ENCODE measurements at regions not wholly inside any gene's neighbourhood (a gene's known extent, or its start where the extent isn't known, plus 50 kb on each side); places are given as distances from the start of the nearest gene placed in this dataset.

- TF ChIP-seq MAX (IDR thresholded peaks at IDR 0.05) (no peak), CREB1 (IDR thresholded peaks at IDR 0.05; ENCODE audit: low read depth) (no peak), FOXM1 (IDR thresholded peaks at IDR 0.05; ENCODE audit: borderline replicate concordance, low read depth) (no peak), YY1 (IDR thresholded peaks at IDR 0.05; ENCODE audit: low read depth) (no peak), REST (IDR thresholded peaks at IDR 0.05; ENCODE audit: low read depth) (no peak), TEAD4 (IDR thresholded peaks at IDR 0.05) (no peak), CEBPB (IDR thresholded peaks at IDR 0.05) (no peak)
Observed at GRCh38 chr9:90074316-90074962, 469.6 kb downstream of the GADD45G start.

- TF ChIP-seq YY1 (IDR thresholded peaks at IDR 0.05; ENCODE audit: low read depth) = no peak
- TF ChIP-seq REST (IDR thresholded peaks at IDR 0.05; ENCODE audit: low read depth) = no peak
- TF ChIP-seq RAD21 (IDR thresholded peaks at IDR 0.05; ENCODE audit: low read depth) = no peak
- no peak for TF ChIP-seq FOXM1 (IDR thresholded peaks at IDR 0.05; ENCODE audit: borderline replicate concordance, low read depth)
- TF ChIP-seq NFIC (IDR thresholded peaks at IDR 0.05) = no peak
- no peak for TF ChIP-seq TAF1 (IDR thresholded peaks at IDR 0.05; ENCODE audit: low read depth)
- no peak for TF ChIP-seq MAX (IDR thresholded peaks at IDR 0.05)
- no peak for TF ChIP-seq EP300 (IDR thresholded peaks at IDR 0.05; ENCODE audit: borderline replicate concordance)
- no peak for TF ChIP-seq CREB1 (IDR thresholded peaks at IDR 0.05; ENCODE audit: low read depth)
- TF ChIP-seq USF1 (IDR thresholded peaks at IDR 0.05) = no peak
Observed at GRCh38 chr9:90078988-90079421, 474.2 kb downstream of the GADD45G start.

- TF ChIP-seq REST (IDR thresholded peaks at IDR 0.05; ENCODE audit: low read depth) (no peak), EGR1 (IDR thresholded peaks at IDR 0.05) (no peak), RAD21 (IDR thresholded peaks at IDR 0.05; ENCODE audit: low read depth) (no peak), MAX (IDR thresholded peaks at IDR 0.05) (no peak), NFIC (IDR thresholded peaks at IDR 0.05) (no peak), TAF1 (IDR thresholded peaks at IDR 0.05; ENCODE audit: low read depth) (no peak), YY1 (IDR thresholded peaks at IDR 0.05; ENCODE audit: low read depth) (no peak), USF1 (IDR thresholded peaks at IDR 0.05) (no peak), ZBTB7A (IDR thresholded peaks at IDR 0.05; ENCODE audit: low read depth) (no peak), TCF12 (IDR thresholded peaks at IDR 0.05; ENCODE audit: low read depth) (no peak), CEBPB (IDR thresholded peaks at IDR 0.05) (no peak)
Observed at GRCh38 chr9:90085633-90086032, 480.8 kb downstream of the GADD45G start.

- TF ChIP-seq MAX (IDR thresholded peaks at IDR 0.05) (no peak), CEBPB (IDR thresholded peaks at IDR 0.05) (no peak), USF1 (IDR thresholded peaks at IDR 0.05) (no peak), TEAD4 (IDR thresholded peaks at IDR 0.05) (no peak), ZBTB7A (IDR thresholded peaks at IDR 0.05; ENCODE audit: low read depth) (no peak), RAD21 (IDR thresholded peaks at IDR 0.05; ENCODE audit: low read depth) (no peak), EGR1 (IDR thresholded peaks at IDR 0.05) (no peak), FOXM1 (IDR thresholded peaks at IDR 0.05; ENCODE audit: borderline replicate concordance, low read depth) (no peak), TAF1 (IDR thresholded peaks at IDR 0.05; ENCODE audit: low read depth) (no peak), NFIC (IDR thresholded peaks at IDR 0.05) (no peak), EP300 (IDR thresholded peaks at IDR 0.05; ENCODE audit: borderline replicate concordance) (no peak), REST (IDR thresholded peaks at IDR 0.05; ENCODE audit: low read depth) (no peak), TCF12 (IDR thresholded peaks at IDR 0.05; ENCODE audit: low read depth) (no peak), YY1 (IDR thresholded peaks at IDR 0.05; ENCODE audit: low read depth) (no peak)
Observed at GRCh38 chr9:90086101-90086511, 481.3 kb downstream of the GADD45G start.
